ENCODE measurements at regions not wholly inside any gene's neighbourhood (a gene's known extent, or its start where the extent isn't known, plus 50 kb on each side); places are given as distances from the start of the nearest gene placed in this dataset.

DNA sequence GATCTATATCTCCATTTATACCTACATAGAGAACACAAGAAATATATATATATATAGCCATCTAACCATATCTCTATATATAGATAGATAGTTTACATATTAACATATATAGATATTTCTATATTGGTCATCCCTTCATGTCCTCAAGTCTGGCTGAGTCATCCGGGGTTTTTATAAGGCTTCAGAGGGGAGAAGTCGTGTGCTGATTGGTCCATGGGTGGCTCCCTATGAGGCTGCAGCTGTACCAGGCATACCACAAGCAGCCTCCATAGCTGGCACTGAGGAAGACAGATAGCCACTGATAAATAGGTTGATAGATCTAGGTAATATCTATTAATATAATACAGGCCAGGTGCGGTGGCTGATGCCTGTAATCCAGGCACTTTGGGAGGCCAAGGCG is 618.3 kb upstream of the SETBP1 start:
- no peak for TF ChIP-seq POLR2AphosphoS5 (IDR thresholded peaks at IDR 0.05; ENCODE audit: low read depth)
- TF ChIP-seq, protein P1, sequence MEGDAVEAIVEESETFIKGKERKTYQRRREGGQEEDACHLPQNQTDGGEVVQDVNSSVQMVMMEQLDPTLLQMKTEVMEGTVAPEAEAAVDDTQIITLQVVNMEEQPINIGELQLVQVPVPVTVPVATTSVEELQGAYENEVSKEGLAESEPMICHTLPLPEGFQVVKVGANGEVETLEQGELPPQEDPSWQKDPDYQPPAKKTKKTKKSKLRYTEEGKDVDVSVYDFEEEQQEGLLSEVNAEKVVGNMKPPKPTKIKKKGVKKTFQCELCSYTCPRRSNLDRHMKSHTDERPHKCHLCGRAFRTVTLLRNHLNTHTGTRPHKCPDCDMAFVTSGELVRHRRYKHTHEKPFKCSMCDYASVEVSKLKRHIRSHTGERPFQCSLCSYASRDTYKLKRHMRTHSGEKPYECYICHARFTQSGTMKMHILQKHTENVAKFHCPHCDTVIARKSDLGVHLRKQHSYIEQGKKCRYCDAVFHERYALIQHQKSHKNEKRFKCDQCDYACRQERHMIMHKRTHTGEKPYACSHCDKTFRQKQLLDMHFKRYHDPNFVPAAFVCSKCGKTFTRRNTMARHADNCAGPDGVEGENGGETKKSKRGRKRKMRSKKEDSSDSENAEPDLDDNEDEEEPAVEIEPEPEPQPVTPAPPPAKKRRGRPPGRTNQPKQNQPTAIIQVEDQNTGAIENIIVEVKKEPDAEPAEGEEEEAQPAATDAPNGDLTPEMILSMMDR (IDR thresholded peaks at IDR 0.05; ENCODE audit: insufficient read depth, low read length), result no peak
- no peak for TF ChIP-seq SPI1 (IDR thresholded peaks at IDR 0.05; ENCODE audit: borderline replicate concordance, low read depth)
- no peak for TF ChIP-seq GABPA (IDR thresholded peaks at IDR 0.05; ENCODE audit: low read depth)
- TF ChIP-seq REST (IDR thresholded peaks at IDR 0.05; ENCODE audit: insufficient replicate concordance, low read depth), result no peak
- no peak for DNase-seq (ENCODE audit: low read depth in 1 of 2, low spot score in 1 of 2)
- peaks cover 9% of the 10 kb centered on the region for H3K27me3 ChIP-seq (ENCODE audit: insufficient read depth, poor library complexity, severe bottlenecking)
- H3K27ac ChIP-seq (replicated peaks), result no peak overlapping the region
- H3K4me3 ChIP-seq (replicated peaks; ENCODE audit: insufficient read depth, low read length), result no peak overlapping the region

GRCh38 chr18:44065206-44065605 is 615.5 kb upstream of the SETBP1 start:
- no peak for TF ChIP-seq GABPA (IDR thresholded peaks at IDR 0.05; ENCODE audit: low read depth)
- no peak for TF ChIP-seq POLR2AphosphoS5 (IDR thresholded peaks at IDR 0.05; ENCODE audit: low read depth)
- TF ChIP-seq, protein P1 (IDR thresholded peaks at IDR 0.05; ENCODE audit: insufficient read depth, low read length), result no peak
- TF ChIP-seq REST (IDR thresholded peaks at IDR 0.05; ENCODE audit: insufficient replicate concordance, low read depth), result no peak
- no peak for TF ChIP-seq SPI1 (IDR thresholded peaks at IDR 0.05; ENCODE audit: borderline replicate concordance, low read depth)
- Histone ChIP-seq H3K4me3 (replicated peaks; ENCODE audit: insufficient read depth, low read length) (no peak overlapping the region), H3K27ac (replicated peaks) (no peak overlapping the region), H3K27me3 (ENCODE audit: insufficient read depth, poor library complexity, severe bottlenecking) (peaks cover 9% of the 10 kb centered on the region)
- no peak for DNase-seq (ENCODE audit: low read depth in 1 of 2, low spot score in 1 of 2)

GRCh38 chr18:44066541-44066940 is 614.1 kb upstream of the SETBP1 start:
- no peak for DNase-seq (ENCODE audit: low read depth in 1 of 2, low spot score in 1 of 2)
- peaks cover 9% of the 10 kb centered on the region for H3K27me3 ChIP-seq (ENCODE audit: insufficient read depth, poor library complexity, severe bottlenecking)
- TF ChIP-seq POLR2AphosphoS5 (IDR thresholded peaks at IDR 0.05; ENCODE audit: low read depth) (no peak), GABPA (IDR thresholded peaks at IDR 0.05; ENCODE audit: low read depth) (no peak), SPI1 (IDR thresholded peaks at IDR 0.05; ENCODE audit: borderline replicate concordance, low read depth) (no peak), REST (IDR thresholded peaks at IDR 0.05; ENCODE audit: insufficient replicate concordance, low read depth) (no peak)
- TF ChIP-seq, protein P1 (IDR thresholded peaks at IDR 0.05; ENCODE audit: insufficient read depth, low read length), result no peak
- H3K4me3 ChIP-seq (replicated peaks; ENCODE audit: insufficient read depth, low read length), result no peak overlapping the region
- no peak overlapping the region for H3K27ac ChIP-seq (replicated peaks)

Data from HL-60 (cell line).